ENCODE measurements at regions not wholly inside any gene's neighbourhood (a gene's known extent, or its start where the extent isn't known, plus 50 kb on each side); places are given as distances from the start of the nearest gene placed in this dataset.

DNA sequence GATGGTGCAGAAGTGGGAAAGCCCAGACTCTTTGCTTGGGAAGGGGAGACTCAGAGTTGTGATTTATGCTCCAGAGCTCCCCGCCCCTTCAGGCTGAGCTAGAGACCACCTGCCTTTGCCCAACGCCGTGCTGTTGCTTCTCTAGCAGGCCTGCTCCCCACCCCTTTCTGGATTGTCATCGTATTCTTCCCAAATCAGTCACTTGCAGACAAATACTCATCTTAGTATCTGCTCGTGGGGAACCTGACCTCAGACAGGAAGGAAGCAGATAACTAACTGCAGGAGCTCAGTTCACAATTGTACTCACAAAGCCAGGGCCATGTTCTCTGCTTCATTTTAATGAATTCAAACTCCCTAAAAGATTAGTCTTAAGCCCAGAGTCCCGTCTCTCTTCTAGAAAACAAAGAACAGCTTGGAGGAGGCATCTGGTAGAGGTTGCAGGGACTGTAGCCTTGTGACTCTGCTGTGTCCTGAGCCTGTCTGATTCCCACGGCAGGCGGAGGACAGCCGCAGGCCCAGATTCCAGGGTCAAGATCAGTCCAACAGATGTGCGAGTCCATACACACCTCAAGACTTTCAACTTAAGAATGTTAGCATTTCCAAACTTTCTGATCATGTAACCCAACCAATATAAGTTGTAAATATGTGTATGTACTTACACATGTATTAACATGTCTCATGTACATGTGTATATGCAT is 57.2 kb upstream of the GGTLC1 start:
- Histone ChIP-seq H3K9me2 (ENCODE audit: insufficient read depth) (no peaks in the 10 kb centered on the region), H3K27me3 (ENCODE audit: insufficient read depth, low read depth) (no peaks in the 10 kb centered on the region), H3K4me1 (replicated peaks; ENCODE audit: insufficient read depth) (peaks cover 5% of the 10 kb centered on the region), H3K27ac (no peak overlapping the region), H3K4me2 (no peak overlapping the region), H2AFZ (no peak overlapping the region), H3K9me3 (ENCODE audit: insufficient read depth, low read depth) (no peaks in the 10 kb centered on the region), H4K20me1 (ENCODE audit: insufficient read depth) (no peaks in the 10 kb centered on the region), H3K4me3 (no peak overlapping the region), H3F3A (ENCODE audit: insufficient read depth, low read depth) (no peaks in the 10 kb centered on the region), H3K36me3 (ENCODE audit: low read depth) (no peaks in the 10 kb centered on the region), H3K79me2 (ENCODE audit: low read depth) (no peaks in the 10 kb centered on the region)
- intact Hi-C loops (cut with micrococcal nuclease; ENCODE audit: unreplicated experiment) = no loop called here
- no peak for DNase-seq
- ChIA-PET CTCF (no interaction called here), POLR2A (ENCODE audit: unreplicated experiment) (no interaction called here)
- TF ChIP-seq EZH2 (IDR thresholded peaks at IDR 0.05; ENCODE audit: low read depth) = no peak
- TF ChIP-seq, protein P1, sequence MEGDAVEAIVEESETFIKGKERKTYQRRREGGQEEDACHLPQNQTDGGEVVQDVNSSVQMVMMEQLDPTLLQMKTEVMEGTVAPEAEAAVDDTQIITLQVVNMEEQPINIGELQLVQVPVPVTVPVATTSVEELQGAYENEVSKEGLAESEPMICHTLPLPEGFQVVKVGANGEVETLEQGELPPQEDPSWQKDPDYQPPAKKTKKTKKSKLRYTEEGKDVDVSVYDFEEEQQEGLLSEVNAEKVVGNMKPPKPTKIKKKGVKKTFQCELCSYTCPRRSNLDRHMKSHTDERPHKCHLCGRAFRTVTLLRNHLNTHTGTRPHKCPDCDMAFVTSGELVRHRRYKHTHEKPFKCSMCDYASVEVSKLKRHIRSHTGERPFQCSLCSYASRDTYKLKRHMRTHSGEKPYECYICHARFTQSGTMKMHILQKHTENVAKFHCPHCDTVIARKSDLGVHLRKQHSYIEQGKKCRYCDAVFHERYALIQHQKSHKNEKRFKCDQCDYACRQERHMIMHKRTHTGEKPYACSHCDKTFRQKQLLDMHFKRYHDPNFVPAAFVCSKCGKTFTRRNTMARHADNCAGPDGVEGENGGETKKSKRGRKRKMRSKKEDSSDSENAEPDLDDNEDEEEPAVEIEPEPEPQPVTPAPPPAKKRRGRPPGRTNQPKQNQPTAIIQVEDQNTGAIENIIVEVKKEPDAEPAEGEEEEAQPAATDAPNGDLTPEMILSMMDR (conservative IDR thresholded peaks at IDR 0.05) = no peak
- no TSS peak for BruUV-seq (replicated peaks)

DNA sequence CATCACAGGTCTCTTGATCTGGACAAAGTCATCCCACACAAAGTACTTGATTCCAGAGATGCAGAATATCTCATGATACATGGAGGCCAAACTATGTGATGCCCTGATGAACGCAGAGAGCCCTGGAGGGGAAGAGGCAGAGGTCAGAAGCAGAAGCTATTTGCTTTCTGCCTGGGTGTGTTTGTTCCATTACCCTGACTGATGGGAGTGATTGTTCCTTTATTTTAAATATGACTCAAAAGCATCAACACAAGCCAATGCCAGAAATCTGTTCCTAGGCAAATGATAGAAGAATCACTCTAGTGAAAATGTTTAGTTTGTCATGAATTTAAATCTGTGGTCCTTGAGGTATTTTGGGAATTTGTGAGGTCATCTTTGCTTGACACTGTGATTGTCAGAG is 54.7 kb upstream of the GGTLC1 start:
- H3K27ac ChIP-seq = no peak overlapping the region
- CTCF ChIA-PET = no interaction called here
- no peak overlapping the region for H3K4me2 ChIP-seq
- no peak for DNase-seq
- H3K9me3 ChIP-seq (ENCODE audit: insufficient read depth, low read depth) = no peaks in the 10 kb centered on the region
- intact Hi-C loops (cut with micrococcal nuclease; ENCODE audit: unreplicated experiment) = no loop called here
- H2AFZ ChIP-seq = no peak overlapping the region
- H3F3A ChIP-seq (ENCODE audit: insufficient read depth, low read depth) = no peaks in the 10 kb centered on the region; the same call in 1 of the 2 replicates
- H3K9me2 ChIP-seq (ENCODE audit: insufficient read depth) = no peaks in the 10 kb centered on the region
- no peaks in the 10 kb centered on the region for H3K79me2 ChIP-seq (ENCODE audit: low read depth)
- H3K4me1 ChIP-seq (replicated peaks; ENCODE audit: insufficient read depth) = peaks cover 23% of the 10 kb centered on the region
- no peaks in the 10 kb centered on the region for H3K27me3 ChIP-seq (ENCODE audit: insufficient read depth, low read depth)
- POLR2A ChIA-PET (ENCODE audit: unreplicated experiment) = no interaction called here
- no peak overlapping the region for H3K4me3 ChIP-seq
- H3K36me3 ChIP-seq (ENCODE audit: low read depth) = no peaks in the 10 kb centered on the region
- H4K20me1 ChIP-seq (ENCODE audit: insufficient read depth) = no peaks in the 10 kb centered on the region
- TF ChIP-seq, protein P1 (conservative IDR thresholded peaks at IDR 0.05) = no peak
- TF ChIP-seq EZH2 (IDR thresholded peaks at IDR 0.05; ENCODE audit: low read depth) = no peak
- no TSS peak for BruUV-seq (replicated peaks)

DNA sequence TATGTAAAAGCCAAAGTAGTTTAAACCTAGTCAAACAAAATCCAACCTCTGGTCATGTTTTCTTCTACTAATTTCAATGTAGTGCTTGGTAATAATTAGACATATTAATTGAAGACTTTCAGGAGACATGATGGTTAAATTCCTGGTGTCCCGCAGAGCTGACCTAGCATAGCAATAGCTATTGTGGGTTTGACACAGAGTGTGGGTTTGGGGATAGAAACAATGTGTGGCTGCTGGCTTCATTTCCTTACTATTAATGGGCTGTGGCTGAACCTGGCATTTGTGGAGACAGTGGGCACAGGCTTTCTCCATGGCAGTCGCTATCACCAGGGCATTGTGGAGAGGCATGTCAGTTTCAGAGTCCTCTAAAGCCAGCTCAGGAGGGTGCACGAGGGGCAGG is 54.1 kb upstream of the GGTLC1 start:
- Histone ChIP-seq H4K20me1 (ENCODE audit: insufficient read depth) (no peaks in the 10 kb centered on the region), H3K36me3 (ENCODE audit: low read depth) (no peaks in the 10 kb centered on the region), H3K79me2 (ENCODE audit: low read depth) (no peaks in the 10 kb centered on the region), H3K9me3 (ENCODE audit: insufficient read depth, low read depth) (no peaks in the 10 kb centered on the region), H3K9me2 (ENCODE audit: insufficient read depth) (no peaks in the 10 kb centered on the region), H3K27me3 (ENCODE audit: insufficient read depth, low read depth) (no peaks in the 10 kb centered on the region), H3K4me3 (no peak overlapping the region), H2AFZ (no peak overlapping the region), H3K4me2 (no peak overlapping the region), H3K4me1 (replicated peaks; ENCODE audit: insufficient read depth) (peaks cover 27% of the 10 kb centered on the region), H3F3A (ENCODE audit: insufficient read depth, low read depth) (no peaks in the 10 kb centered on the region; the same call in 1 of the 2 replicates), H3K27ac (no peak overlapping the region)
- no peak for DNase-seq
- ChIA-PET CTCF (interaction anchor here (0.7 kb wide), 1 partner anchor 379 kb away, joined by 3 read pairs; no protein-coding TSS in a partner anchor), POLR2A (ENCODE audit: unreplicated experiment) (no interaction called here)
- intact Hi-C loops (cut with micrococcal nuclease; ENCODE audit: unreplicated experiment) = no loop called here
- TF ChIP-seq, protein P1 (conservative IDR thresholded peaks at IDR 0.05) = no peak
- BruUV-seq (replicated peaks) = no TSS peak
